ENCODE measurements at regions not wholly inside any gene's neighbourhood (a gene's known extent, or its start where the extent isn't known, plus 50 kb on each side); places are given as distances from the start of the nearest gene placed in this dataset.

DNA sequence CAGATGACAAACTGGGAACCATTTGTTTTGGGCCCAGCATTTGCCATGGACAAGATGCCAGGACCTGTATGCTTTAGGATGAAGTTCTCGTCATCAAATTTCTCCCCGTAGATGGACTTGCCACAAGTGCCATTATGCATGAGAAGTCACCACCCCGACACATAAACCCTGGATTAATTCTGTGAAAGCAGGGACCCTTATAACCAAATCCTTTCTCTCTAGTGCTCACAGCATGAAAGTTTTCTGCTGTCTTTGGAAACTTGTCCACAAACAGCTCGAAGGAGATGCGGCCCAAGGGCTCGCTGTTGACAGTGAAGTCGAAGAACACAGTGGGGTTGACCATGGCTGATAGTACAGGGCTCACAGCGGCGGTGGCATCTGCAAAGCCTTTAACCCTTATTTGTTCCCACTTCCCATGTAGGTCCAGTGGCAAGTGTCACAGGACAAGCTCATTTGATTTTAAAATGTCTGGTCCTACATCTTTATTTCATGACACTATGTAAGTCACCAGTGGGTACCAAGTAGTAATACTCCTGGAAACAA is 75.2 kb upstream of the MIR17HG start:
- Mint-ChIP-seq H3K27me3 (ENCODE audit: unreplicated experiment) (peaks cover 1% of the 10 kb centered on the region), H3K4me3 (ENCODE audit: unreplicated experiment) (no peak overlapping the region), H3K27ac (ENCODE audit: unreplicated experiment) (no peak overlapping the region), H3K9me3 (ENCODE audit: unreplicated experiment) (peaks cover 4% of the 10 kb centered on the region), H3K4me1 (ENCODE audit: unreplicated experiment) (peaks cover 14% of the 10 kb centered on the region), H3K36me3 (ENCODE audit: low read depth, unreplicated experiment) (no peaks in the 10 kb centered on the region)
- TF ChIP-seq, protein P1, sequence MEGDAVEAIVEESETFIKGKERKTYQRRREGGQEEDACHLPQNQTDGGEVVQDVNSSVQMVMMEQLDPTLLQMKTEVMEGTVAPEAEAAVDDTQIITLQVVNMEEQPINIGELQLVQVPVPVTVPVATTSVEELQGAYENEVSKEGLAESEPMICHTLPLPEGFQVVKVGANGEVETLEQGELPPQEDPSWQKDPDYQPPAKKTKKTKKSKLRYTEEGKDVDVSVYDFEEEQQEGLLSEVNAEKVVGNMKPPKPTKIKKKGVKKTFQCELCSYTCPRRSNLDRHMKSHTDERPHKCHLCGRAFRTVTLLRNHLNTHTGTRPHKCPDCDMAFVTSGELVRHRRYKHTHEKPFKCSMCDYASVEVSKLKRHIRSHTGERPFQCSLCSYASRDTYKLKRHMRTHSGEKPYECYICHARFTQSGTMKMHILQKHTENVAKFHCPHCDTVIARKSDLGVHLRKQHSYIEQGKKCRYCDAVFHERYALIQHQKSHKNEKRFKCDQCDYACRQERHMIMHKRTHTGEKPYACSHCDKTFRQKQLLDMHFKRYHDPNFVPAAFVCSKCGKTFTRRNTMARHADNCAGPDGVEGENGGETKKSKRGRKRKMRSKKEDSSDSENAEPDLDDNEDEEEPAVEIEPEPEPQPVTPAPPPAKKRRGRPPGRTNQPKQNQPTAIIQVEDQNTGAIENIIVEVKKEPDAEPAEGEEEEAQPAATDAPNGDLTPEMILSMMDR (IDR thresholded peaks at IDR 0.05; ENCODE audit: unreplicated experiment): no peak
- no peak for DNase-seq (ENCODE audit: low spot score)

DNA sequence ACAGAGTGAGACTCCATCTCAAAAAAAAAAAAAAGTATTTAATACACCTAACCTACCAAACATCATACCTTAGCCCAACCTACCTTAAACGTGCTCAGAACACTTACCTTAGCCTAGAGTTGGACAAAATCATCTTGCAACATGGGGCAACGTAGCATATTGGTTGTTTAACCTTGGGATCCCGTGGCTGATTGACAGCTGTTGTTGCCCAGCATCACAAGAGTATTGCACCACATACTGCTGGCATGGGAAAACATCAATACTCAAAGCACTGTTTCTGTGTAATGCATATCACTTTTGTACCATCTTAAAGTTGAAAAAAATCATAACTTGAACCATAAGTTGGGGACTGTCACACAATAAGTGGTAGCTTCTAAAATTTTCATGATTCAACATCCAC is 73.8 kb upstream of the MIR17HG start:
- no peak for DNase-seq (ENCODE audit: low spot score)
- Mint-ChIP-seq H3K27ac (ENCODE audit: unreplicated experiment) (no peak overlapping the region), H3K4me3 (ENCODE audit: unreplicated experiment) (no peak overlapping the region), H3K4me1 (ENCODE audit: unreplicated experiment) (peaks cover 13% of the 10 kb centered on the region), H3K36me3 (ENCODE audit: low read depth, unreplicated experiment) (no peaks in the 10 kb centered on the region), H3K9me3 (ENCODE audit: unreplicated experiment) (peaks cover 4% of the 10 kb centered on the region), H3K27me3 (ENCODE audit: unreplicated experiment) (peaks cover 5% of the 10 kb centered on the region)
- TF ChIP-seq, protein P1 (IDR thresholded peaks at IDR 0.05; ENCODE audit: unreplicated experiment): no peak

DNA sequence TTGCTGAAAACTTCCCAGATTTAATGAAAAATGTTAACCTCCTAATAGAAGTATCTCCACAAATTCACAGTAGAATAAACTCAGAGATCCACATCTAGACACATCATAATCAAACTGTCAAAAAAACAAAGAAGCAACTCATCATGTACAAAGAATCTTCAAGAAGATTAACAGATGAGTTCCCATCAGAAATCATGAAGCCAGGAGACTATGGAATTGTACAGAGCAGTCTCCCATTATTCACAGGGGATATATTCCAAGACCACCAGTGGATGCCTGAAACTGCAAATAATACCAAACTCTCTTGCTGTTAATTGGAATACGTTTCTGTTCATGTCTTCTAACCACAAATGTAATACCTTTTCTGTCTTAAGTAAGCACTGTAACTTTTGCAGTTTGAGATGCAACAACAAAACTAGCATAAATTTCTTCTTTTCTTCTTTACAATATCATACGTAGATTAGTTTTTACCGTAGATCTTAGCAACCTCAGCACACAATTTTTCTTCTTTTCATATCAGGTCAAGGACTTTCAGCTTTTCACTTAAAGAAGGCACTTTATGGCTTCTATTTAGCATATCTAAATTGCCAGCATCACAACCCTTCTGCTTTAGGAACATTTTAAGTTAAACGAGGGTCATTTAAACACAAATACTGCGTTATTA is 70.3 kb upstream of the MIR17HG start:
- peaks cover 4% of the 10 kb centered on the region for H3K27me3 Mint-ChIP-seq (ENCODE audit: unreplicated experiment)
- peaks cover 4% of the 10 kb centered on the region for H3K9me3 Mint-ChIP-seq (ENCODE audit: unreplicated experiment)
- DNase-seq (ENCODE audit: low spot score): no peak
- no peak overlapping the region for H3K4me3 Mint-ChIP-seq (ENCODE audit: unreplicated experiment)
- no peaks in the 10 kb centered on the region for H3K36me3 Mint-ChIP-seq (ENCODE audit: low read depth, unreplicated experiment)
- TF ChIP-seq, protein P1 (IDR thresholded peaks at IDR 0.05; ENCODE audit: unreplicated experiment): no peak
- no peaks in the 10 kb centered on the region for H3K4me1 Mint-ChIP-seq (ENCODE audit: unreplicated experiment)
- H3K27ac Mint-ChIP-seq (ENCODE audit: unreplicated experiment): no peak overlapping the region

DNA sequence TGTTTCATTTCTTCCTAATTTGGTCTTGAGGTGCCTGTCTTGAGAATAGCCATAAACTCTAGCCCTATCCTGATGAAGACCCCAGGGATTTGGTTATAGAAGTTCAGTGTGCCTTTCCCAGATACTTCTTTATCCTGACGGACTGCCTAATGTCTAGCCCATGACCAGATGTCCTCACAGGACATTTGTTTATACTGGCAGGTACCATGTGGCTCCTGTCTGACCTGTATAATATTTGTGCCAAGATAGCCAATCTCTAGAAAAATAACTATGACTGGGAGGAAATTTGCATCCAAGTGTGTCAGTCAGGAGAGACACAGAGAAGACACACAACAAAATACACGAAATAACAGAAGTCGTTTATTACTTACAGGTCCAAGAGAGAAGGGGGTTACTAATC is 69.2 kb upstream of the MIR17HG start:
- DNase-seq (ENCODE audit: low spot score): no peak
- Mint-ChIP-seq H3K9me3 (ENCODE audit: unreplicated experiment) (peaks cover 4% of the 10 kb centered on the region), H3K4me1 (ENCODE audit: unreplicated experiment) (no peaks in the 10 kb centered on the region), H3K27ac (ENCODE audit: unreplicated experiment) (no peak overlapping the region), H3K4me3 (ENCODE audit: unreplicated experiment) (no peak overlapping the region), H3K27me3 (ENCODE audit: unreplicated experiment) (peaks cover 4% of the 10 kb centered on the region), H3K36me3 (ENCODE audit: low read depth, unreplicated experiment) (no peaks in the 10 kb centered on the region)
- TF ChIP-seq, protein P1 (IDR thresholded peaks at IDR 0.05; ENCODE audit: unreplicated experiment): no peak

DNA sequence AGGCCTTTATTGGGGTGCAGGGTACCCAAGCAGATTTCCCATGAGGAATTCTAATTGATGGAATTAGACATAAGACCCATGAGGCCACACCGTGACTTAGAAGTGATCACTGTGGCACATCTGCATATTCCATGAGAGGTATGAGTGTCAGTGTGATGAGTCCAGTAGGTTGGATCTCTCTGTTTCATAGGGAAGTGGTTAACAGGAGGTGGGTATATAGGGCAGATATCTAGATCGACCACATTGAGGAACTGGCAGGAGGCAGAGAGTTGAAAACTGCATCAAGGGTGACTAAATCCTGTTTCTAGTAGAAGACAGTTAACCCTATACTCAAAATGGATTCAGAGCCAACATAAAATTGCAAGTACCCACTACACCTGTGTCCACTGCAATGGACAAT is 68.6 kb upstream of the MIR17HG start:
- DNase-seq (ENCODE audit: low spot score): no peak
- H3K27me3 Mint-ChIP-seq (ENCODE audit: unreplicated experiment): peaks cover 4% of the 10 kb centered on the region
- no peak overlapping the region for H3K4me3 Mint-ChIP-seq (ENCODE audit: unreplicated experiment)
- TF ChIP-seq, protein P1 (IDR thresholded peaks at IDR 0.05; ENCODE audit: unreplicated experiment): no peak
- H3K36me3 Mint-ChIP-seq (ENCODE audit: low read depth, unreplicated experiment): no peaks in the 10 kb centered on the region
- H3K9me3 Mint-ChIP-seq (ENCODE audit: unreplicated experiment): peaks cover 4% of the 10 kb centered on the region
- H3K27ac Mint-ChIP-seq (ENCODE audit: unreplicated experiment): no peak overlapping the region
- no peaks in the 10 kb centered on the region for H3K4me1 Mint-ChIP-seq (ENCODE audit: unreplicated experiment)
